Stimulated activated CD8-positive, alpha-beta memory T cell treated with anti-CD3 and anti-CD28 coated beads, Interleukin-4, amount 100 ng/mL, for 4 hours (primary cell): ENCODE measurements at regions not wholly inside any gene's neighbourhood (a gene's known extent, or its start where the extent isn't known, plus 50 kb on each side); places are given as distances from the start of the nearest gene placed in this dataset.
"Not testable (repeated sequence)": the region's sequence is repeated elsewhere in the genome, so short reads cannot be mapped to it uniquely, and the experiment has no call there.

Experiments used
- DNase-seq, 2 donors: peaks; one replicate each; pipeline ENCODE4 v3.0.0-alpha.2; 2020; ENCODE audit warnings: low read depth in 2 of 2, low spot score in 1 of 2

GRCh38 chr3:23704298-23704697, 101.5 kb upstream of the UBE2E1 start:
- DNase-seq: no peak

DNA sequence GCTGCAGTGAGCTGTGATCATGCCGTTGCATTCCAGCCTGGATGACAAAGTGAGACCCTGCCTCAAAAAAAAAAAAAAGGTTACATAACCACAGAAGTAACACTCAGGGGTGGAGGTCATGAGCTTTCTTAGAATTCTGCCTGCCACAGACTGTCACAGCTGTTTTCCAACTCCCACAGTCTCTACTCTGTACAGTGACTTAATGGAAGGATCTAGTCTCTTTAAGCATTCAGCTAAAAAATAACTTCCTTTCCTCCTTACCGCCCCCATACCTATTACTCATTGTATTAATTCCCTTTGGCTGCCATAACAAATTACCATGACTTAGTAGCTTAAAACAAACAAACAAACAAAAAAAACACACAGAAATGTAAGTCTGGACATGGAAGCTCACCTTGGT, 99.6 kb upstream of the UBE2E1 start:
- no peak for DNase-seq

DNA sequence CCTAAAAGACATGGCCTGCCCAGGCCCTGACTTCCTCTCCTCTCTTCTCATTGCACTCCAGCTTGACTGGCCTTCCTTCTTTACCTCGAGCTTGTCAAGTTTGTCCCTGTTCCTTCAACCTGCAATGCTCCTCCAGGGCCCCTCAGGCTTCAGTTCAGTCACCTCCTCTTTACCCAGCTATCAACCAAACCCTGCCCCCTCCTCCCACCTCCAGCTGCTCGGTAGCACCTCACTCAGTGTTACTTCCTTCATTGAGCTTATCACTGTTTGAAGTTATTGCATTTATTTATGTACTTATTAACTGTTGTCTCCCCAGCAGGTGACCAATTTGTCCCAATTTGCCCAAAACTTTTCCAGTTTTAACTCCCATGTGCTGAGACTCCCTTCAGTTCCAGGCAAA, 95.8 kb upstream of the UBE2E1 start:
- no peak for DNase-seq

DNA sequence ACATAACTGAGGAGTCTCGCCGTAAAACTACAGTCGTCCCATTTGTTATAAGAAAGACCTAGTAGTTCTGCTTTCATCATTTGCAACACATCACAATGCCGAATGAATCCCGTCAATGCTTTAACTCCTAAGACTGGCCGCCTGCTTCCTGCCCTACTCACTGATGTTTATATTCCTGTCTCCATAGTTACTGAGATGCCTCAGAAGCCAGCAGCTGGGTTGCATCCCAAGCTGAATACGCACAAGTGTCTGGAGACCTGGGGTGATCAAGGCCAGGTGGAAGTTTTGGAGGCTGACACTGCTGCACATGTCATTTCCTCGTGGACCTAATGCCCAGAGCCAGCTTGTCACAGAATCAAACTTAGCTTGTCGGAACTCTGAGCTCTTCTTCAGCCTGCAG, 95.2 kb upstream of the UBE2E1 start:
- DNase-seq: no peak

DNA sequence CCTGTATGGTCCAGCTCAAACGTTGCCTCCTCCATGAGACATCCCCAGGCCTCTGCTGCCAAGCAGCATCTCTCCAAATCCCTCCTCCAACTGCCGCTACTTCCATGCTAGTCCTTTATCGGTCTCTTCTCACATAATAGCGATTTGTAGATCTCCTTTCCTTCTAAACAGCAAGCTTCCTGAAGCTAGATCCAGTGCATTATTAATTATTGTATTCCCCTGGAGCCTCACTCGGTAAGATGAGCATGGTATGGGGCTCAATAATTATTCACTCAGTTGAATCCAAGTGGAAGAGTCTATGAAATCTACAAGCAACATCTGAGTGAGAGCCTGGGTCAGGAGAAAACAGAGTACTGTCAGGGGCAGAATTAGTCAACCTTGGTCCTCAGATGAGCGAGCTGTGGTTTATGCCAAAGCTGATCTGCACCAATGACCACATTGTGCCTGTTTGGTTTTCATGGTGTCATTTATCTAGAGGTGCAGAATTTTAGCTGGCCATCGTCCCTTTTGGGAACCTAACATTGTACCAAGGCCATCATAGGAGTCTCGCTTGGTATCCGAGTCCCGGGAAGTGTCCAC, 93.8 kb upstream of the UBE2E1 start:
- no peak for DNase-seq

DNA sequence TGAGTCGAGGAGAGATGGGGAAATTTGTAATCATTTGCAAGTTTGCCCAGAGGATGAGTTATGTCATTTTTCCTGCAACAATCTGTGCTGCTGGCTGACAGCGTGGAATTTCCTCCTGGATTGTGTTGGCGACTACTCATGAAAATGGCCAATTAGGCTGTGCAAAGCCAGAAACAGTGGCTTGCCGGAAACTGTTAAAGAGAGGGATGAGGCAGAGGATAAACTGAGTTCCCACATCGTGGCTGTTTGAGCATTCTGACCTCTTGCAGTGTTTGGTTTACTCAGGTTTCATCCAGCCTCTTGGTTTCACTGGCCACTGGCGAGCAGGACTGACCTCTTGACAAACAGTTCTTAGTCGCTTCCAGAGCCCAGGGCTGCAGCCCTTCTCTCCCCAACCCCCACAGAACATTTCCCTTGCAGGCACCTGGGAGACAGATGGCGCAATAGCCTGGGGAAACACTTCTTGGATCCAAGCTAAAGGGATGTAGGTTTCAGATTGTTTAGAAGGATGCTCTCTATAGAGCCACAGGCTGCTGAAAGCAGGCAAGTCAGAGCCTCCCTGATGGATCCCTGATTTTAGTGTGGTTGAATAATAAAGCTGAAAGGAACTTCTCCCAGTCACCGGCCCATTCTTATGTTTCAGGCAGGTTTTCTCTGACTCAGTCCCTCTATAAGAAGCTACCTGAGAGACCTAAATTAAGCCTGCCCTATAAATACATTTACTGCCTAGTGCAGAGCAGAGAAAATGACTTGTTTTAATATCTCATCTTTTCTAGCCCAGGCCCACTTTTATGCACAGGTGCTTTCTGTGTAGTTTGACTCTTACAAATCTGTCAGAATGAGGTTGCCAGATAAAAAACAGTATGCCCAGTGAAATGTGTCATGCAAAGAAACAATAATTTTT, 92.8 kb upstream of the UBE2E1 start:
- DNase-seq: no peak

DNA sequence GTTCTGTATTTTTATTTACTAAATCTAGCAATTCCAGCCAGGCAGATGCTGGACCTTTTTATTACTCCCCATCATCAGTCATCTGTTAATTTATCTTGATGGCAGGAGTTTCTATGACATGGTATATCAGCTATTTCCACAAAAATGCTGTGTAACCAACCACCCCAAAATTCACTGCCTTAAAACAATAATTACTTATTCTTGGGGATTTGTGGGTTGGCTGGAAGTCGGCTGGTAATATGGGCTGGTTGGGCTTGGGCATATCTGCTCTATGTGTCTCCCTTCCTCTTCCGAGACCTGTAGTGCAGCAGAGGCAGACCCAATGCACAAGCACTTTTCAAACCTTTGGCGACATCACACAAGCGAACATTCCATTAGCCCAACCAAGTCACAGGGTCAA, 92.1 kb upstream of the UBE2E1 start:
- DNase-seq: no peak

DNA sequence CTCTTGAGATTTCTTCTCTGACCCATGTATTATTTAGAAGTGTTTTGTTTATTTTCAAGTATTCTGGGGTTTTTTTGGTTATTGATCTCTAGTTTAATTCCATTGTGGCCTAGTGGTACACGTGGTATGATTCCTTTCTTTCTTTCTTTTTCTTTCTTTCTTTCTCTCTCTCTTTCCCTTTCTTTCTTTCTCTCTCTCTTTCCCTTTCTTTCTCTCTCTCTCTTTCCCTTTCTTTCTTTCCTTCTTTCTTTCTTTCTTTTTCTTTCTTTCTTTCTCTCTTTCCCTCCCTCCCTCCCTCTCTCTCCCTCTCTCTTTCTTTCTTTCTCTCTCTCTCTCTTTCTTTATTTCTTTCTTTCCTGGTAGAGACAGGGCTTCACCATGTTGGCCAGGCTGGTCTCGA, 85.7 kb upstream of the UBE2E1 start:
- no peak for DNase-seq

- DNase-seq: no peak
Observed at GRCh38 chr3:23720885-23721284, 84.9 kb upstream of the UBE2E1 start.

GRCh38 chr3:23723141-23723540, 82.6 kb upstream of the UBE2E1 start:
- no peak for DNase-seq

- no peak for DNase-seq
Observed at GRCh38 chr3:23723930-23724329, 81.8 kb upstream of the UBE2E1 start.

- no peak for DNase-seq
Observed at GRCh38 chr3:23726811-23727548, 78.8 kb upstream of the UBE2E1 start.

- DNase-seq: no peak
Observed at GRCh38 chr3:23728601-23729117, 77.1 kb upstream of the UBE2E1 start.

DNA sequence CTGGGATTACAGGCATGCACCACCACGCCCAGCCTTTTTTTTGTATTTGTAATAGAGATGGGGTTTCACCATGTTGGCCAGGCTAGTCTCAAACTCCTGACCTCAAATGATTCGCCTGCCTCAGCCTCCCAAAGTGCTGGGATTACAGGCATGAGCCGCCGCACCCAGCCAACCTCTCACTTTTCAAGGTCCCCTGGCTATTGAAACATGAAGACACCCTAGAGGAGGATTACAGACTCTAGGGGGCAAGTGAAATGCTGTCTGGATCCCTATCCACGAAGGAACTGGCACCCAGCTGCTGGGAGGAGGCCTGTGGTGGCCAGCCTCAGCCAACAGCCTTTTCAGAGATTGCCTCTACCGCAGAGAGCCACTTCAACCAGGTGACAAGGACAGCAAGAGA, 76.4 kb upstream of the UBE2E1 start:
- not testable (repeated sequence) for DNase-seq

DNA sequence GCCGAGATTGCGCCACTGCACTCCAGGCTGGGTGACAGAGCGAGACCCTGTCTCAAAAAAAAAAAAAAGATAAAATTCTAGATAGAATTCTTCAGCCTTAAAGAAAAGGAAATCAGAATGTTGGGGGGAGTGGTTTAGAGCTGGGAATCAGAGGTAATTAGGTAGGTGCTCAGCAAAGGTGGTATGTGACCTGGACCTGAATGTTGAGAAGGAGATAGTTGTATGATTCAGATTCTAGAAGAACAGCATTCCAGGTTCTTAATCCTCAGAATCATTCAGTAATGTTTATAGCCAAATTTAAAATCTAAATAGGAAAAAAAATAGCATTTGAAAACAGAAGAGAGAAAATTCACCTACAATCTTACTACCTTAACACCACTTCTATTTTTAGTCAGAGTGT, 71.3 kb upstream of the UBE2E1 start:
- DNase-seq: no peak

GRCh38 chr3:23735062-23735461, 70.7 kb upstream of the UBE2E1 start:
- DNase-seq: no peak

DNA sequence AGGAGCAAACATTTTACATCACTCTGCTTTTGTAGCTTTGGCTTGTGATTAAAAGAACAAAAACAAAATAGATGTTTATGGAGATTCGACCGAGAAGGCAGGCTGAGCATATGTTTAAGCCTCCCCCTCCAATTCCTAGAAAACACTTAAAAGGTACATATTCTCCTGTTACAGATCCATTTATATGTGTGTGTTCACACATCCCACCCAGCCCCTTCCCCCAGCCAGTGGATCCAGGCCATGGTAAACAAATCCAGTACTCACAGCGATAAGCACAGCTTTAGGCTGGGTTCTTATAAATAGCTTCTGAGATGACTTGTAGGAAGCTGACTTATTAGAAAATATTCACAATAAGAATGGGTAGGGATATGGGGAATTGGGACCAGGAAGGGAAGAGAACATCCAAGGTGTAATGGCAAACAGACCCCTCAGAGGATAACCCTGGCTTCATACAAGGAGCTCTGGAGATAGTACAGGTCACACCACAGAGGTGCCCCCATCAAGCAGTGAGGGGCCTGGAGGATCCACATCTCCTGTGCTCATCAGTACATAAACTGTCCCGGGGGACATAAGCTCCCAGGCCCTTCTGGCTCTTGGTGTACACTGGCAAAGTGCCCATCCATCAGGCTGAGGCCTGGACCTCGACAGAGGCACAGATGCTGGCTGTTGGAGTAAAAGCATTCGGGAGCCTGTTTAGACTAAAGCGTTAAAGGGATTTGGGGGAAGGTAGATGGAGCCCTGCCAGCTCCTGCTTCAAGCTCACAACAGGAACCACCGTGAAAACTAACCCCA, 70.0 kb upstream of the UBE2E1 start:
- DNase-seq: no peak

- DNase-seq: no peak
Observed at GRCh38 chr3:23738944-23739343, 66.8 kb upstream of the UBE2E1 start.

DNA sequence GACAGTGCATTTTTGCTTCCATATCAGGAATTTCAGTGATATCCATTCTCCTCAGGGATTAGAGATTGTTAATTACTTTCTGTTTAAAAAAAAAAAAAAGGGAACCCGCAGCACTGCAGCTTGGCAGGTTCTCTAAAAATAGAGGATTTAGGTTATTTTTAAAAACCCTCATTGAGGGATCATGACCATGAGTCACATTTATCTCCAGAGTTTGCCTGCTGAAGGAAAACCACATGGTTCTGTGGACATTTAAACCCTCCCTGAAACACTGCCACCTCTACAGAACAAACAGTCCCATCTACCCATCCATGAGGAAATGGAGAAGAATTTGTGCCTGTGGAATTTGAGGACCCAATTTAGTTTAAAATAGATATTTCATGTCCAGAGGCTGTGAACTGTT, 66.2 kb upstream of the UBE2E1 start:
- no peak for DNase-seq

GRCh38 chr3:23740517-23740965, 65.2 kb upstream of the UBE2E1 start:
- DNase-seq: peak in 1 of 2 donors; percentile 8
